HG03108 (cell line): ENCODE measurements at regions not wholly inside any gene's neighbourhood (a gene's known extent, or its start where the extent isn't known, plus 50 kb on each side); places are given as distances from the start of the nearest gene placed in this dataset.
"Not testable (repeated sequence)": the region's sequence is repeated elsewhere in the genome, so short reads cannot be mapped to it uniquely, and the experiment has no call there.

ENCODE experiments used
- ATAC-seq: cut with Tn5 transposase; IDR thresholded peaks from one replicate; pipeline ENCODE4 v1.9.1; 2021; ENCODE audit warnings: moderate library complexity; ENCODE audit not compliant: unreplicated experiment

DNA sequence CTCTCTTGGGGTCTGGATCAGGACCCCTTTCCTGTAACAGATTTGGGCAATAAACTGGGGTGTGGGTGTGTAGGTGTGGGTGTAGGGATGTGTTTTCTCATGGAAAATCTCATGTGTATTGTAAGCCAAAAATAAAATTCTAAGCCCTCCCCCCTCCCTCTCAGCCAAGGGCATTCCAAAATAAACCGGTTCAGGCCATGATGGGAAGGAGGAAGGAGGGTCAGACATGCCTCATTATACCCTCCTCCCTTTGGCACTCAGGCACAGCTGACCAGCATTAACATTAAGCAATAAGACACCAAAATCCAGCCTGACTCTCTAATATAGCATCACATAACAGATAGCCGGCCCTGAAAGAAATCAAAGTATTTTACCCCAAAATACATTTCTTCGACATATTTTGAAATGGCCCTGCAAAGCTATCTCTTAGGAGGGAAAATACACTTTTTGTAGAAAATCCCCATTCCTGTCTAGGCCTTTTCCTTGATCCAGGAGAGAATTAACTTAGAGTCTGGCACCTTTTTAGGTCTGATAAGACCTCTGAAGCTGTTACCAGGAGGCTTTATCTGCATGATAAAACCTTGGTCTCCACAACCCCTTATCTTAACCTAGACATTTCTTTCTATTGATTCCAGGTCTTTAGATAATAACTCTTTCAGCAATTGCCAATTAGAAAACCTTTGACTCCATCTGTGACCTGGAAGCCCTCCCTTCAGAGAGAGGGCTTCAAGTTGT is 128.7 kb upstream of the COL5A2 start:
- no peak for ATAC-seq

DNA sequence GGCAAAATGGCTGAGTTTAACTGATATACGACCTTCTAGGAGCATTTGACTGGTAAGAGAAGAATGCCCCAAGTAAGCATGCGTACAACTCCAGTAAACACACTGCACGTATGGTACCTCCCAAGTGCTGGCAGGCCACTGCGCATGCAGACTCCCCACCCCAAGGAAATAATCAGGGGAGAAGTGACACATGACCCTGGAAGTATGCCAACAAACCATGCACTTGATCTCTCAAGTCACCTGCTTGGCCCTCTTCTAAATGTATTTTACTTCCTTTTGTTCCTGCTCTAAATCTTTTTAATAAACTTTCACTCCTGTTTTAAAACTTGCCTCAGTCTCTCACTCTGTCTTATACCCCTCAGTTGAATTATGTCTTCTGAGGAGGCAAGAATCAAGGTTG is 129.8 kb upstream of the COL5A2 start:
- no peak for ATAC-seq

DNA sequence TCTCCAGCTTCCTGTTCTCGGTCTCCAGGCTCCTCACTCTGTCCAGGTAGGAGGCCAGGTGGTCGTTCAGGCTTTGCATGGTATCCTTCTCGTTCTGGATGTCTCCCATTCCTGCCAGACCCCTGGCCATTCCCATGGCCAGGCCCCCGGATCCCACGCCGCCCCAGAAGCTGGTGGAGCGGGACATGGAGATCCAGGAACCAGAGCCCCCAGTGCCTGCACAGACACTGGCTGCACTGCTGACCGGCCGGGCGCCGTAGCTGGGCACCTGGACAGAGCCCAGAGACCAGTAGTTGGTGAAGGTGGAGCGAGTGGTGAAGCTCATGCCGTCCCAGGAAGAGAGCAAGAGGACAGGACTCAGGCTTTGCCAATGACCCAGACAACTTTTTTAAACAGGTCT is 129.1 kb upstream of the WDR75 start:
- no peak for ATAC-seq

- ATAC-seq = no peak
These were observed 128.6 kb upstream of the WDR75 start for GRCh38 chr2:189312643-189313042.

GRCh38 chr2:189318761-189319160 is 122.5 kb upstream of the WDR75 start:
- ATAC-seq = no peak

DNA sequence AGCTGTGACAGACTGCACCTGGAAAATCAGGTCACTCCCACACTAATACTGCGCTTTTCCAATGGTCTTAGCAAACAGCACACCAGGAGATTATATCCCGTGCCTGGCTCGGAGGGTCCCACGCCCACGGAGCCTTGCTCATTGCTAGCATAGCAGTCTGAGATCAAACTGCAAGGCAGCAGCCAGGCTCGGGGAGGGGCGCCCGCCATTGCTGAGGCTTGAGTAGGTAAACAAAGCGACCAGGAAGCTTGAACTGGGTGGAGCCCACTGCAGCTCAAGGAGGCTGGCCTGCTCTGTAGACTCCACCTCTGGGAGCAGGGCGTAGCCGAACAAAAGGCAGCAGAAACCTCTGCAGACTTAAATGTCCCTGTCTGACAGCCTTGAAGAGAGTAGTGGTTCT is 121.8 kb upstream of the WDR75 start:
- ATAC-seq = not testable (repeated sequence)

DNA sequence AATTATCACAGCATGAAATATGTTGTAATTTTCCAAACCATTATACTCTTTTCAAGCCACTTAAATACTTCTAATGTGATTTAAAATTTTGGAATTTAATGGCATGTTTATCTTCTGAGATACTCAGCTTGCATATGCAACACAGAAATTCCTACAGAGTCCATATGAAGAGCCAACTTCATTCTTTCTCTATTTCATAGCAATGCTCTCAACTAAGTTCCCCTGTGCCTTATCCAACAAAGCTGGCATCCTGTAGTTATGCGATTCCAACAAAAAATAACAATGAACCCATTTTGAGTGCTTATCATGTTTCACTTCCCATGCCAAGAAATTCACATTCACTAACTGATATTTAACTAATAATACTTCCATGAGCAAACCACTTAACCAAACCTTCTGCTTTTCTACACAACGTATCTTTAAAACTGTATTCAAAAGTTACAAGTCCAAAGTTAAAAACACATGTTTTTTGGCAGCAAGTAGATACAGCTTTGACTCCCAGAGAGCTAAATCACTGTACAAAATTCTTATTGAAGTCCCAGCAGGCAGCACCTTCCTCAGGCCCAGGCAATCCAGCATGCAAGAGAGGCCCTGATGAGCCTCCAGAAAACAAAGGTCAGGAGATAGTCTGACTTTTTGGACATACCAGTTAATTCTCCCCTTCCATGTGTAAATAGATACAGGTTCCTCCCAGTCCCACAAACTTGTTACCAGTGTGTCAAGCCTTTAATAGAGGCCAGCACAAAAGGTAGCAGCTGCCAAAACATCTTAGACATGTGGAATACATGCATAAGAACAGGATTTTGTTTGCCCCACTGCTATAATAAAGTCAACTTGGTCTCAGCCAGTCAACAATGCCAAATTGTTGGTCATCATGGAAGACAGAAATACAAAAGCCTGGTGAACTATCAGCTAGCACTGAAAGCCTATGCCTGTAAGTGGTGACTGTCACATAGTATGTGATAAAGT is 113.1 kb upstream of the WDR75 start:
- ATAC-seq = no peak

DNA sequence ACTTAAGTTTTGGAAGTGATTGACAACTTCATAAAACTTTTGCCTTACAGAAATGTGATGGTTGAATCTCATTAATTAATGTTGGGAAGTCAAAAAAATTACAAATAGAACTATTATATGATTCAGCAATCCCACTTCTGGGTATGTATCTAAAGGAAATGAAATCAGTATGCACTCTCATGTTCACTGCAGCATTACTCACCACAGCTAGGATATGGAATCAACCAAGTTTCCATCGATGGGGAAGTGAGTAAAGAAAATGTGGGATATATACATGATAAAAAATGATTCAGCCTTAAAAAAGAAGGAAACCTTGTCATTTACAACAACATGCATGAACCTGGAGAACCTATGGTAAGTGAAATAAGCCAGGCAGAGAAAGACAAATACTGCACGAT is 112.4 kb upstream of the WDR75 start:
- no peak for ATAC-seq

GRCh38 chr2:189336276-189336975 is 104.8 kb upstream of the WDR75 start:
- no peak for ATAC-seq

DNA sequence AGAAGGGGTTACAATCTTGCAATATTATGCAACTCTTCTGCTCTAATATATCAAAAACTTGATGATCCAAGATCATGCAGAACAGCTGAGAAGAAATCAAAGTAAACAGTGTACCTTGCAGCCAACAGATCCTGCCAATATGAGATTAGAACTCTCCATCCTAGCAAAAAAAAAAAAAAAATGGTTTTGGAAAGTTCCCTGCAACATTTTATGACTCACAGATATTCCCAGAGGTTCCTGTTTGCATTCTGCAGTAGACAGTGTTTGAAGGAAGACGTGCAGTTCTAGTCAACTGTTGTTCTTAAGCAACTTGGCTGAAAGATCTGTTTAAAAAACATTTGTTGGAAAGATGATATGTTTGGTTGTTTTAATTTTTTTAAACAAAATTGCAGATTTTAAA is 103.6 kb upstream of the WDR75 start:
- no peak for ATAC-seq

DNA sequence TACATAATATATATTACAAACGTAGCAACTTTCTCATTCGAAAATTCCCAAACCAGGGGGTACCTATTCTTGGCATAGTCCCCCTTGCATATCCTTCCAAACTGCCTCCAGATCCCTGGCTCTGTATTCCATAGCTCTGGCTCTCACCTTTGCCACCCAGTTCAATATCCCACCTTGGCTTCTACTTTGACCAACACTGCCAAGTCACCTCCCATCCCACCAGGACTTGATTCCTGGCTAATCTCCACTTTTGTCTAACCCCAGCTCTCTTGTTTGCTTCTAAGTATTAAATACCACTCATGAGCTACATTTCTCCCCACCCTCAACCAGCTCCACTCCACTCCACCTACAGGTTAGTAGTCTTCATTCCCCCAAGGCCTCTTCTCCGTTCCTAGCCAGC is 103.2 kb upstream of the WDR75 start:
- ATAC-seq = no peak

DNA sequence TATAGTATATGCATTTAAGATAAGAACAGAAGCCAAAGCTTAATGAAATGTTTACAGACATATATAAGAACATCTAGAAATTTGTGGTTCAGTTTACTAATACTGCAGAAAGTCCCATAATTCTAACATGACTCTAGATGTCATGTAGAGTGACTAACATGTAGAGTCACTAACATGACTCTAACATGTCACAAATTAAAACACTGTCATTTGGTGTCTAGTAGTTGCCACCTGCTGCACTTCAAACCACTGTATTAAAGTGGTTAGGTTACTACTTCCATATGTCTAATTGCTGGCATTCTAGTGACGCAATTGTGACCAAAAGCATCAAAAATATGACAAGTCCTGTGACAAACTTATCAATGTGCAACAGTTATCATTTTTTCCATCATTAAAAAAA is 100.2 kb upstream of the WDR75 start:
- no peak for ATAC-seq

DNA sequence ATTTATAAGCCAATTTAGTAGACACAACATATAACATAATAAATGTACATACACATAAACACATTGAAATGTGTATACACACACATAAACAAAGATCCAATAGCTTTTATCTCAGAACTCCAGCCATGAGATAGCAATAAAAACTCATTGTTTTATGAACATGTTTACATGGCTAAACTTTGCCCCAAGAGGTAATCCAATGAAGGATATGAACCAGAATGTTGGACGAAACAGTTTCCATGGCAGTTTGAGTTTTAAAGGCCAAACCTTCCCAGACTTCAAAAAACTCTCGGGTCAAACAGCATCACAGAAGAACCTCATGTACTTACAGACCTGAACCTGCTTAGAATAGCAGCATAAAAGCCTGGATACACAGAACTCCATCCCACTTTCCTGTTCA is 97.2 kb upstream of the WDR75 start:
- ATAC-seq = no peak

DNA sequence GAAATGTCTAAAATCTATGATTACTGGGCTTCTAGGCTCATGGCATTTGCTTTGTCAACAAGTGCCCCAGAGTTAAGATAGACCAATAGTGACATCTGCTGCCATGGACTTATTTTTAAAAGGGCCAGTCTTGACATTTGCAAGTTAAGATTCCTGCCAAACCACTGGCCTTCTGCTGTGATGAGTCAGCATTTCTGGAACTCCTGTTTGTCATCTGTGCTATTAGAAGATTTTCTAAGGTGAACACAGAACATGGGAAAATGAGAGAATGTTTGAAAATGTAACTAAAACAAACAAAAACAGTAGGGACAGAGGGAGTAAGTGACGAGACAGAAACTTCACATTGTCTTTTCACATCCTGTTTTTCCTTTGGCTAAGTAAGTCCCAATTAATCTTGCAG is 93.7 kb upstream of the WDR75 start:
- ATAC-seq = peak; percentile 57

- ATAC-seq = no peak
These were observed 92.9 kb upstream of the WDR75 start for GRCh38 chr2:189348369-189348768.

DNA sequence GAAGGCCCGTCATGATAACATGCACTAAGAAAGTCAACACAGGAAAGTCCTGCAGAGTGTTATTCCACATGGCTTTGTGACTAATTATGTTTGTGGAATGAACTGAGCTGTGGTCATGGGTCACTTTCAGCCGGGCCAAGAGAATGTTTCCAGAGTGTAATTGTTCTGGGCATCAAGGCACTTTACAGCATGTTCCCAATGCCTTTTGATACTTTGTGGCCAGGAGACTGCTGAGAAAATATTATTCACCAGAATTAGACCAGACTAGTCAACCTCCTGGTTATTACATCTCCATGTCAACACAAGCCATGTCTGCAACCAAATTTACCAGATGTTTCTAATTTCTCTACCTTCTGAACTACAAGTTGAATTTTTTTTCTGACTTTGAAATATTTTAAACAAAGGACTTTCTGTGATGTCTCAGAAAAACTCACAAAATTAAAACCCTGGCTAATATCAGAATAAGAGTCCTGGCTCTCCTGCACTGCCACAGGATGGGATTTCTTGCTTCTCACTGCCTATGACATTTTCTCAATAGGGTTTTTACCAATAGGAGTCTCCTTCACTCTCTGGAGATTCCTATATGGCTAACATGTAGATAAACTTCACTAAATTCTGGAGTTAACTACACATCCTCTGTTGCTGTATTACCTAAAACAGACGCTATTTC is 90.6 kb upstream of the WDR75 start:
- ATAC-seq = no peak

DNA sequence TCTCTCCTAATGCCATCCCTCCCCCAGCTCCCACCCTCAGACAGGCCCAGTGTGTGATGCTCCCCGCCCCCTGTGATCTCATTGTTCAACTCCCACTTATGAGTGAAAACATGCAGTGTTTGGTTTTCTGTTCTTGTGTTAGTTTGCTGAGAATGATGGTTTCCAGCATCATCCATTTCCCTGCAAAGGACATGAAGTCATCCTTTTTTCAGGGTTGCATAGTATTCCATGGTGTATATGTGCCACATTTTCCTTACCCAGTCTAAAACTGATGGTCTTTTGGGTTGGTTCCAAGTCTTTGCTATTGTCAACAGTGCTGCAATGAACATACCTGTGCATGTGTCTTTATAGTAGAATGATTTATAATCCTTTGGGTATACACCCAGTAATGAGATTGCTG is 89.3 kb upstream of the WDR75 start:
- ATAC-seq = not testable (repeated sequence)

GRCh38 chr2:189357375-189357774 is 83.9 kb upstream of the WDR75 start:
- not testable (repeated sequence) for ATAC-seq

DNA sequence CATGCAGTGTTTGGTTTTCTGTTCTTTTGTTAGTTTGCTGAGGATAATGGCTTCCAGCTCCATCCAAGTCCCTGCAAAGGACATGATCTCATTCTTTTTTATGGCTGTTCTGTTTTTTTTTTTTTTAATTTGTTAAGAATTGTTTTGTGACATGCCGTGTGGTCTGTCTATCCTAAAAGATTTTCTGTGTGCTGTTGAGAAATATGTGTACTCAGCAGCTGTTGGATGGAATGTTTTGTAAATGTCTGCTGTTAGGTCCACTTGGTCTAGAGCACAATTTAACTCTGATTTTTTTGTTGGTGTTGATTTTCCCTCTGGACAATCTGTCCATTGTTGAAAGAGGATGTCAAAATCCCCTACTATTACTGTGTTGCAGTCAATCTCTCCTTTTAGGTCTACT is 80.4 kb upstream of the WDR75 start:
- no peak for ATAC-seq

GRCh38 chr2:189362283-189362682 is 79.0 kb upstream of the WDR75 start:
- no peak for ATAC-seq

DNA sequence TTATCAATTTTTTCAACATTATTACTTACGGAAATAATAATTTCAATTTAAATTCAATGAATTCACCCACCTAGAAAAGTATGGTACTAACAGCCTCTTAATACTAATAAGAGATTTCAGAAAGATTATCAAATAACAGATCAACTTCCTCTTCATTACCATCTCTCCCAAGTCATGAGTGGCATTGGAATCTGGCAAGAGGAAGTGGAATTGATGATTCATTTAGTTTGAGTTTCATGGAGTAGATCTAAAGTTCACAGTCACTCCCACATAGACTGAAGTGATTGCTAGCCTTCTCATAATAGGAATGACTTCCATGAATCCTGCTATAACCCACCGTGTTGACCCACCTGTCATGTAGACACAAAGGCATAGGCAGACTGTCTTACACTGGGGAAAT is 77.7 kb upstream of the WDR75 start:
- no peak for ATAC-seq
